ENCODE measurements at regions not wholly inside any gene's neighbourhood (a gene's known extent, or its start where the extent isn't known, plus 50 kb on each side); places are given as distances from the start of the nearest gene placed in this dataset.

GRCh38 chr7:45451342-45452035 lies 122.7 kb upstream of the ADCY1 start (continued):
- TF ChIP-seq NFXL1 (IDR thresholded peaks at IDR 0.05; ENCODE audit: borderline replicate concordance) (no peak), BCL11A (IDR thresholded peaks at IDR 0.05; ENCODE audit: low read depth, low read length) (no peak)

GRCh38 chr7:45454771-45455170 lies 119.4 kb upstream of the ADCY1 start:
- ChIA-PET RAD21 (ENCODE audit: unreplicated experiment) (no interaction called here), SMC1A (ENCODE audit: uncharacterized antibody, unreplicated experiment) (no interaction called here), CTCF (no interaction called here), POLR2A (no interaction called here)
- no TSS peak for BruUV-seq (replicated peaks)
- Histone ChIP-seq H3K27me3 (replicated peaks in 1 of 2; ENCODE audit: control insufficient read depth in 2 of 2, insufficient read depth in 2 of 2, low read length in 1 of 2) (peaks cover 2 to 5% of the 10 kb centered on the region in 2 experiments; a peak in 3 of 4 replicates), H3K4me1 (ENCODE audit: control insufficient read depth, insufficient read depth, low read length) (no peaks in the 10 kb centered on the region), H3K9me3 (replicated peaks; ENCODE audit: control insufficient read depth, insufficient read depth, low read length) (no peaks in the 10 kb centered on the region), H3K9ac (ENCODE audit: control insufficient read depth, insufficient read depth, low read length) (no peak overlapping the region), H3K79me2 (ENCODE audit: control insufficient read depth, insufficient read depth, low read length) (no peaks in the 10 kb centered on the region), H4K20me1 (ENCODE audit: control insufficient read depth, insufficient read depth) (no peaks in the 10 kb centered on the region), H3K36me3 (ENCODE audit: control insufficient read depth in 2 of 2, insufficient read depth in 2 of 2, low read length in 1 of 2) (no peaks in the 10 kb centered on the region), H3K27ac (ENCODE audit: control insufficient read depth, insufficient read depth) (no peak overlapping the region), H3K4me2 (ENCODE audit: control insufficient read depth, insufficient read depth) (no peak overlapping the region), H3K4me3 (no peak overlapping the region), H2AFZ (ENCODE audit: control insufficient read depth, low read depth, low read length) (no peak overlapping the region)
- ATAC-seq, result no peak
- no peak for DNase-seq (ENCODE audit: low read depth, low spot score)
- in situ Hi-C loops (cut with MboI), result no loop called here
- WGBS (ENCODE audit: insufficient coverage, insufficient replicate concordance, low lambda C conversion rate, missing lambda C conversion rate), result 2% methylated on average over 3 of the region's 3 CpGs
- FAIRE-seq, result no peak
- intact Hi-C loops (cut with micrococcal nuclease; ENCODE audit: unreplicated experiment), result no loop called here
- no peak for TF ChIP-seq RELA (IDR thresholded peaks at IDR 0.05; ENCODE audit: borderline replicate concordance, partially characterized antibody)
- TF ChIP-seq EGR1 (IDR thresholded peaks at IDR 0.05; ENCODE audit: borderline replicate concordance in 1 of 2, low read depth in 2 of 2, low read length in 2 of 2), result no peak
- no peak for TF ChIP-seq CEBPZ (IDR thresholded peaks at IDR 0.05; ENCODE audit: low read depth, low read length)
- no peak for TF ChIP-seq ZBED1 (IDR thresholded peaks at IDR 0.05; ENCODE audit: borderline replicate concordance)
- no peak for TF ChIP-seq SIN3A (IDR thresholded peaks at IDR 0.05; ENCODE audit: low read depth, low read length)
- no peak for TF ChIP-seq SUZ12 (IDR thresholded peaks at IDR 0.05; ENCODE audit: unreplicated experiment)
- TF ChIP-seq SREBF1 (IDR thresholded peaks at IDR 0.05; ENCODE audit: low read length), result no peak
- no peak for TF ChIP-seq TCF3 (IDR thresholded peaks at IDR 0.05; ENCODE audit: borderline replicate concordance, insufficient read depth, low read depth, low read length)
- TF ChIP-seq BMI1 (IDR thresholded peaks at IDR 0.05; ENCODE audit: borderline replicate concordance), result no peak
- TF ChIP-seq PRDM15 (CRISPR knock-in tag; IDR thresholded peaks at IDR 0.05), result no peak
- TF ChIP-seq SREBF2 (IDR thresholded peaks at IDR 0.05; ENCODE audit: low read length), result no peak
- no peak for TF ChIP-seq KDM1A (IDR thresholded peaks at IDR 0.05; ENCODE audit: borderline replicate concordance)
- no peak for TF ChIP-seq LARP7 (IDR thresholded peaks at IDR 0.05)

All from GM12878 (cell line).